Bronchial epithelial cell (primary cell): ENCODE measurements at regions not wholly inside any gene's neighbourhood (a gene's known extent, or its start where the extent isn't known, plus 50 kb on each side); places are given as distances from the start of the nearest gene placed in this dataset.
A peak's percentile ranks its signal among the peaks of the same experiment; 100 is the strongest.

ENCODE experiments used
- DNase-seq: peaks from one replicate; pipeline ENCODE4 v3.0.0-alpha.2; 2010; ENCODE audit warnings: low read depth
- FAIRE-seq: peaks from 2 replicates; lab custom pipeline; 2011; peaks lifted over from hg19 to GRCh38; lab: Jason Lieb, UNC
- H3K27me3 ChIP-seq: 2 replicates; pipeline ENCODE4 v1.5.1; 2011; ENCODE audit warnings: low read length; ENCODE audit not compliant: control insufficient read depth, insufficient read depth
- H3K36me3 ChIP-seq: 2 replicates; pipeline ENCODE4 v1.5.1; 2011; ENCODE audit warnings: low read length; ENCODE audit not compliant: control insufficient read depth, insufficient read depth
- H3K4me3 ChIP-seq: 2 replicates; pipeline ENCODE4 v1.5.1; 2011; ENCODE audit warnings: mild to moderate bottlenecking, low read depth, low read length, control low read depth
- CTCF ChIP-seq: IDR thresholded peaks from 2 replicates; pipeline ENCODE4 v1.5.1; 2011; ENCODE audit warnings: mild to moderate bottlenecking, moderate library complexity, low read length, control low read depth, inconsistent platforms; ENCODE audit not compliant: insufficient read depth, severe bottlenecking

- Histone ChIP-seq H3K36me3 (no peaks in the 10 kb centered on the region), H3K27me3 (no peaks in the 10 kb centered on the region), H3K4me3 (no peak overlapping the region)
- no peak for FAIRE-seq
- TF ChIP-seq CTCF = no peak
- DNase-seq = no peak
These were observed 488.2 kb upstream of the PTBP2 start for GRCh38 chr1:96233422-96233821.

GRCh38 chr1:96234299-96234698, 487.3 kb upstream of the PTBP2 start:
- no peaks in the 10 kb centered on the region for H3K36me3 ChIP-seq
- no peaks in the 10 kb centered on the region for H3K27me3 ChIP-seq
- no peak for FAIRE-seq
- H3K4me3 ChIP-seq = no peak overlapping the region
- TF ChIP-seq CTCF = no peak
- peak; percentile 74 for DNase-seq

- FAIRE-seq (no peak), DNase-seq (peak; percentile 62)
- H3K4me3 ChIP-seq = no peak overlapping the region
- H3K27me3 ChIP-seq = no peaks in the 10 kb centered on the region
- peak; percentile 50 for TF ChIP-seq CTCF
- H3K36me3 ChIP-seq = no peaks in the 10 kb centered on the region
These were observed 485.3 kb upstream of the PTBP2 start for GRCh38 chr1:96236156-96236739.

- no peak for FAIRE-seq
- no peak for TF ChIP-seq CTCF
- Histone ChIP-seq H3K4me3 (no peak overlapping the region), H3K36me3 (no peaks in the 10 kb centered on the region), H3K27me3 (no peaks in the 10 kb centered on the region)
- DNase-seq = no peak
These were observed 483.2 kb upstream of the PTBP2 start for GRCh38 chr1:96238426-96238825.

- H3K36me3 ChIP-seq = no peaks in the 10 kb centered on the region
- no peak overlapping the region for H3K4me3 ChIP-seq
- DNase-seq (no peak), FAIRE-seq (no peak)
- H3K27me3 ChIP-seq = no peaks in the 10 kb centered on the region
- no peak for TF ChIP-seq CTCF
These were observed 481.1 kb upstream of the PTBP2 start for GRCh38 chr1:96240438-96240837.
